Small intestine (tissue), 7 donors: ENCODE measurements at regions not wholly inside any gene's neighbourhood (a gene's known extent, or its start where the extent isn't known, plus 50 kb on each side); places are given as distances from the start of the nearest gene placed in this dataset.

Experiments used
- DNase-seq, 2 donors: peaks; one replicate each; pipeline versions ENCODE4 v3.0.0 to v3.0.0-alpha.2; 2013
- FAIRE-seq: peaks from 2 replicates; lab custom pipeline; 2012; peaks lifted over from hg19 to GRCh38; lab: Jason Lieb, UNC
- H3K27ac ChIP-seq, 3 donors: one replicate each; pipeline ENCODE4 v1.5.1; 2013; ENCODE audit warnings: low read length in 2 of 3, mild to moderate bottlenecking in 2 of 3, control low read depth in 1 of 3, inconsistent platforms in 1 of 3, low read depth in 1 of 3, moderate library complexity in 1 of 3
- H3K27me3 ChIP-seq, 3 donors: one replicate each; pipeline ENCODE4 v1.6.1; 2013; ENCODE audit warnings: low read length in 3 of 3, inconsistent platforms in 1 of 3; ENCODE audit not compliant: control insufficient read depth in 3 of 3, insufficient read depth in 3 of 3
- H3K36me3 ChIP-seq, 3 donors: one replicate each; pipeline ENCODE4 v1.6.1; 2013; ENCODE audit warnings: low read length in 3 of 3, inconsistent platforms in 1 of 3, low read depth in 1 of 3, mild to moderate bottlenecking in 1 of 3, moderate library complexity in 1 of 3; ENCODE audit not compliant: control insufficient read depth in 3 of 3, insufficient read depth in 2 of 3
- H3K4me1 ChIP-seq, 3 donors: one replicate each; pipeline ENCODE4 v1.6.1; 2013; ENCODE audit warnings: low read length in 2 of 3, inconsistent platforms in 1 of 3, low read depth in 1 of 3, mild to moderate bottlenecking in 1 of 3, moderate library complexity in 1 of 3; ENCODE audit not compliant: control insufficient read depth in 3 of 3, insufficient read depth in 2 of 3
- H3K4me3 ChIP-seq, 3 donors: one replicate each; pipeline ENCODE4 v1.5.1; 2013; ENCODE audit warnings: low read length in 3 of 3, control low read depth in 1 of 3, inconsistent platforms in 1 of 3, low read depth in 1 of 3, mild to moderate bottlenecking in 1 of 3, moderate library complexity in 1 of 3
- H3K9me3 ChIP-seq, 2 donors: one replicate each; pipeline ENCODE4 v1.6.1; 2013; ENCODE audit warnings: low read depth in 1 of 2, low read length in 1 of 2; ENCODE audit not compliant: control insufficient read depth in 2 of 2, insufficient read depth in 1 of 2
- WGBS, 3 donors: extraction: QIAGEN DNeasy Blood & Tissue Kit; methylation state at CpG; one replicate each; pipeline ENCODE4 v1.1.7; 2013; 5-methylcytosine and 5-hydroxymethylcytosine counted together
- donor health status: healthy with polysubstance abuse.
- donor health status: control.
- donor health status: control.
- donor health status: Bipolar disorder and iron deficiency.
- donor health status: healthy.

- H3K36me3 ChIP-seq: no peaks in the 10 kb centered on the region
Measured at GRCh38 chr3:103337179-103337845, 902.5 kb downstream of the ZPLD1 start.

GRCh38 chr3:103341078-103341606 is 906.3 kb downstream of the ZPLD1 start:
- FAIRE-seq: no peak
- 81 to 86% (median 82%) methylated on average over 4 of the region's 4 CpGs for WGBS, 3 donors
- no peaks in the 10 kb centered on the region for H3K4me1 ChIP-seq

More at GRCh38 chr3:103337179-103337845, 902.5 kb downstream of the ZPLD1 start:
- WGBS, 3 donors: 71 to 92% (median 88%) methylated on average over 2 of the region's 2 CpGs
- DNase-seq: no peak
- no peaks in the 10 kb centered on the region for H3K27me3 ChIP-seq
- no peak overlapping the region for H3K4me3 ChIP-seq
- FAIRE-seq: no peak
- H3K27ac ChIP-seq: no peak overlapping the region
- H3K9me3 ChIP-seq: no peaks in the 10 kb centered on the region
- no peaks in the 10 kb centered on the region for H3K4me1 ChIP-seq

GRCh38 chr3:103342205-103342731 is 907.5 kb downstream of the ZPLD1 start:
- FAIRE-seq (no peak), DNase-seq (no peak)
- no peaks in the 10 kb centered on the region for H3K9me3 ChIP-seq
- H3K27ac ChIP-seq: no peak overlapping the region
- WGBS, 3 donors: 59 to 74% (median 68%) methylated on average over 4 of the region's 4 CpGs
- H3K4me1 ChIP-seq: no peaks in the 10 kb centered on the region
- H3K4me3 ChIP-seq: no peak overlapping the region
- H3K27me3 ChIP-seq: no peaks in the 10 kb centered on the region
- H3K36me3 ChIP-seq: no peaks in the 10 kb centered on the region

More at GRCh38 chr3:103341078-103341606, 906.3 kb downstream of the ZPLD1 start:
- Histone ChIP-seq H3K36me3 (no peaks in the 10 kb centered on the region), H3K4me3 (no peak overlapping the region), H3K27me3 (no peaks in the 10 kb centered on the region), H3K27ac (no peak overlapping the region), H3K9me3 (no peaks in the 10 kb centered on the region)
- DNase-seq: no peak

GRCh38 chr3:103349760-103350159 is 914.9 kb downstream of the ZPLD1 start:
- FAIRE-seq: no peak
- H3K27me3 ChIP-seq: no peaks in the 10 kb centered on the region
- DNase-seq: no peak
- no peaks in the 10 kb centered on the region for H3K36me3 ChIP-seq
- no peak overlapping the region for H3K4me3 ChIP-seq
- no peak overlapping the region for H3K27ac ChIP-seq
- H3K9me3 ChIP-seq: no peaks in the 10 kb centered on the region
- WGBS, 3 donors: 73 to 80% (median 76%) methylated on average over 4 of the region's 4 CpGs
- H3K4me1 ChIP-seq: no peaks in the 10 kb centered on the region

- no peak overlapping the region for H3K4me3 ChIP-seq
- DNase-seq (no peak), FAIRE-seq (no peak)
- H3K36me3 ChIP-seq: no peaks in the 10 kb centered on the region
- no peak overlapping the region for H3K27ac ChIP-seq
- no peaks in the 10 kb centered on the region for H3K4me1 ChIP-seq
- no peaks in the 10 kb centered on the region for H3K9me3 ChIP-seq
- H3K27me3 ChIP-seq: no peaks in the 10 kb centered on the region
- WGBS, 3 donors: 56 to 67% (median 57%) methylated on average over 1 of the region's 1 CpG
Measured at GRCh38 chr3:103365467-103365866, 930.7 kb downstream of the ZPLD1 start.

- 84 to 87% (median 85%) methylated on average over 3 of the region's 3 CpGs for WGBS, 3 donors
- no peaks in the 10 kb centered on the region for H3K27me3 ChIP-seq
Measured at GRCh38 chr3:103367481-103367880, 932.7 kb downstream of the ZPLD1 start.

GRCh38 chr3:103371411-103371810 is 936.6 kb downstream of the ZPLD1 start:
- no peak for FAIRE-seq
- no peak for DNase-seq
- no peaks in the 10 kb centered on the region for H3K4me1 ChIP-seq
- no peaks in the 10 kb centered on the region for H3K36me3 ChIP-seq
- WGBS, 3 donors: 52 to 68% (median 61%) methylated on average over 1 of the region's 1 CpG
- no peaks in the 10 kb centered on the region for H3K27me3 ChIP-seq
- no peak overlapping the region for H3K4me3 ChIP-seq
- no peaks in the 10 kb centered on the region for H3K9me3 ChIP-seq
- no peak overlapping the region for H3K27ac ChIP-seq

More at GRCh38 chr3:103367481-103367880, 932.7 kb downstream of the ZPLD1 start:
- FAIRE-seq (no peak), DNase-seq (no peak)
- Histone ChIP-seq H3K9me3 (no peaks in the 10 kb centered on the region), H3K27ac (no peak overlapping the region), H3K4me1 (no peaks in the 10 kb centered on the region), H3K36me3 (no peaks in the 10 kb centered on the region), H3K4me3 (no peak overlapping the region)

- H3K4me1 ChIP-seq: no peaks in the 10 kb centered on the region
- no peak overlapping the region for H3K4me3 ChIP-seq
- no peaks in the 10 kb centered on the region for H3K27me3 ChIP-seq
- 57 to 83% (median 64%) methylated on average over 3 of the region's 3 CpGs for WGBS, 3 donors
- no peak overlapping the region for H3K27ac ChIP-seq
- H3K36me3 ChIP-seq: no peaks in the 10 kb centered on the region
- DNase-seq (no peak), FAIRE-seq (no peak)
- H3K9me3 ChIP-seq: no peaks in the 10 kb centered on the region
Measured at GRCh38 chr3:103372031-103372430, 937.2 kb downstream of the ZPLD1 start.
